Natural killer cell (primary cell): ENCODE measurements at regions not wholly inside any gene's neighbourhood (a gene's known extent, or its start where the extent isn't known, plus 50 kb on each side); places are given as distances from the start of the nearest gene placed in this dataset.

Experiments
- ATAC-seq, 3 donors: fragments of 150-1000 bp in 2 of 3; fragments of 200-7000 bp in 1 of 3; cut with Tn5 transposase; 1 replicate in 1 of 3; 2 replicates in 2 of 3; pipeline ENCODE4 v1.10.0; 2021; ENCODE audit warnings: mild to moderate bottlenecking in 2 of 3, moderate library complexity in 2 of 3
- DNase-seq, 2 donors: peaks; one replicate each; pipeline versions ENCODE4 v3.0.0 to v3.0.0-alpha.2; 2013 to 2021; ENCODE audit warnings: mixed read lengths in 1 of 2
- H3K27ac ChIP-seq: one replicate; pipeline ENCODE4 v1.5.1; 2013; ENCODE audit warnings: mild to moderate bottlenecking, low read length
- H3K27me3 ChIP-seq: one replicate; pipeline ENCODE4 v1.6.1; 2013; ENCODE audit warnings: low read length; ENCODE audit not compliant: control insufficient read depth, insufficient read depth
- H3K36me3 ChIP-seq: one replicate; pipeline ENCODE4 v1.6.1; 2013; ENCODE audit warnings: low read length; ENCODE audit not compliant: control insufficient read depth, insufficient read depth
- H3K4me1 ChIP-seq: one replicate; pipeline ENCODE4 v1.6.1; 2013; ENCODE audit warnings: low read length; ENCODE audit not compliant: control insufficient read depth, insufficient read depth
- H3K4me3 ChIP-seq: one replicate; pipeline ENCODE4 v1.5.1; 2013; ENCODE audit warnings: low read length
- H3K9me3 ChIP-seq: one replicate; pipeline ENCODE4 v1.6.1; 2013; ENCODE audit warnings: low read length; ENCODE audit not compliant: control insufficient read depth, insufficient read depth
- H3K27ac Mint-ChIP-seq, 2 donors: one replicate each; pipeline ENCODE4 v1.8.0; 2022; ENCODE audit warnings: mild to moderate bottlenecking in 2 of 2, mixed read lengths in 2 of 2, moderate library complexity in 1 of 2
- H3K27me3 Mint-ChIP-seq, 2 donors: one replicate each; pipeline ENCODE4 v1.8.0; 2022; ENCODE audit warnings: low read depth in 2 of 2, mixed read lengths in 2 of 2
- H3K36me3 Mint-ChIP-seq: one replicate; pipeline ENCODE4 v1.8.0; 2022; ENCODE audit warnings: mixed read lengths
- H3K4me1 Mint-ChIP-seq, 2 donors: one replicate each; pipeline ENCODE4 v1.8.0; 2022; ENCODE audit warnings: mixed read lengths in 2 of 2
- H3K4me3 Mint-ChIP-seq: one replicate; pipeline ENCODE4 v1.8.0; 2022; ENCODE audit warnings: mild to moderate bottlenecking, moderate library complexity, mixed read lengths
- H3K9me3 Mint-ChIP-seq, 2 donors: one replicate each; pipeline ENCODE4 v1.8.0; 2022; ENCODE audit warnings: mixed read lengths in 2 of 2
- CTCF ChIP-seq: fragments of 200-600 bp; IDR thresholded peaks from one replicate; pipeline ENCODE4 v1.8.0; 2022; ENCODE audit warnings: antibody characterized with exemption
- WGBS: methylation state at CpG from one replicate; pipeline ENCODE4 v1.1.7; 2013; ENCODE audit warnings: missing lambda C conversion rate; ENCODE audit not compliant: insufficient coverage; 5-methylcytosine and 5-hydroxymethylcytosine counted together
- intact Hi-C: fragments of 100-400 bp; cut with micrococcal nuclease; formaldehyde crosslinking; loops from one replicate; pipeline ENCODE4 v1.14.2; 2022

- peaks cover 0 to 3% of the 10 kb centered on the region in 2 donors for H3K27me3 Mint-ChIP-seq
- no peaks in the 10 kb centered on the region for H3K27me3 ChIP-seq
- H3K4me1 ChIP-seq, result no peaks in the 10 kb centered on the region
- H3K4me1 Mint-ChIP-seq, result peaks cover 0 to 4% of the 10 kb centered on the region in 2 donors
- WGBS, result 75% methylated on average over 12 of the region's 12 CpGs
- no peak overlapping the region for H3K4me3 ChIP-seq
- H3K27ac ChIP-seq, result no peak overlapping the region
- no peak overlapping the region for H3K27ac Mint-ChIP-seq
- DNase-seq, result no peak
- H3K9me3 Mint-ChIP-seq, result no peaks in the 10 kb centered on the region
- no peak for ATAC-seq
- H3K36me3 Mint-ChIP-seq, result no peaks in the 10 kb centered on the region
- no peaks in the 10 kb centered on the region for H3K36me3 ChIP-seq
- intact Hi-C loops, result no loop called here
- no peak for TF ChIP-seq CTCF
- H3K9me3 ChIP-seq, result no peaks in the 10 kb centered on the region
- no peak overlapping the region for H3K4me3 Mint-ChIP-seq
These were observed 249.6 kb downstream of the RBFOX3 start for GRCh38 chr17:79361221-79361734.

- no peaks in the 10 kb centered on the region for H3K27me3 ChIP-seq
- Mint-ChIP-seq H3K27me3 (peaks cover 0 to 3% of the 10 kb centered on the region in 2 donors), H3K4me3 (no peak overlapping the region), H3K36me3 (no peaks in the 10 kb centered on the region), H3K9me3 (no peaks in the 10 kb centered on the region), H3K27ac (no peak overlapping the region), H3K4me1 (no peaks in the 10 kb centered on the region)
- intact Hi-C loops, result no loop called here
- H3K9me3 ChIP-seq, result no peaks in the 10 kb centered on the region
- ATAC-seq (no peak), DNase-seq (no peak)
- H3K4me3 ChIP-seq, result no peak overlapping the region
- H3K27ac ChIP-seq, result no peak overlapping the region
- TF ChIP-seq CTCF, result no peak
- WGBS, result 85% methylated on average over 17 of the region's 17 CpGs
- H3K36me3 ChIP-seq, result no peaks in the 10 kb centered on the region
- H3K4me1 ChIP-seq, result no peaks in the 10 kb centered on the region
These were observed 250.7 kb downstream of the RBFOX3 start for GRCh38 chr17:79360196-79360595.

DNA sequence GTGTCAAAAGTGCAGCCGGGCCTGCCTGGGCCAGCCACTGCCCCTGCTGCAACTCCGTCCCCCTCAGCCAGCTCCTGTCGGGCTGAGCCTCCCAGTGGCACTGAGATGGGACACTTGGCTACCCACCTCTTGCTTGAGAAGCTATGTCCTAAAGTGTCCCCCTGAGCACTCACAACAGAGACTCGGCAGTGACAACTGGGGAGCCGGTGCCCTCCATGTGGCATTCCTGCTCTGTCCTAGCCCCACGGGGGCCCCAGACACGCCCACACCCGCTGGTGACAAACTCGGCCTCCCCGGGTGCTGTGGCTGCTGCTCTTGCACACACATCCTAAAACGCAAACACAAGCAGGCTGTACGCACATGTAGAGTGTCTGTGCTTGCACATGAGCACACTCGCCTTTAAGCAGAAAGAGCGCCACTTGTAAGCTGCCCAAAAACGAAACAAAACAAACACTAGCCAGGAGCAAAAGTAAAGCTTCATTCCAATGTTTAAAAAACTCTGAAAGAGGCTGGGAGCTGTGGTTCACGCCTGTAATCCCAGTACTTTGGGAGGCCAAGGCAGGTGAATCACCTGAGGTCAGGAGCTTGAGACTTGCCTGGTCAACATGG is 253.9 kb downstream of the RBFOX3 start:
- ATAC-seq, result no peak
- Histone ChIP-seq H3K9me3 (peaks cover 5% of the 10 kb centered on the region), H3K27me3 (no peaks in the 10 kb centered on the region)

More for the DNA sequence above, 253.9 kb downstream of the RBFOX3 start:
- Mint-ChIP-seq H3K36me3 (no peaks in the 10 kb centered on the region), H3K9me3 (no peaks in the 10 kb centered on the region), H3K4me1 (no peaks in the 10 kb centered on the region), H3K4me3 (no peak overlapping the region), H3K27ac (no peak overlapping the region), H3K27me3 (peaks cover 0 to 3% of the 10 kb centered on the region in 2 donors)
- no peak for DNase-seq
- 77% methylated on average over 16 of the region's 16 CpGs for WGBS
- no peak for TF ChIP-seq CTCF
- H3K4me3 ChIP-seq, result no peak overlapping the region
- no peaks in the 10 kb centered on the region for H3K36me3 ChIP-seq
- no peak overlapping the region for H3K27ac ChIP-seq
- no peaks in the 10 kb centered on the region for H3K4me1 ChIP-seq
- intact Hi-C loops, result no loop called here
